Endothelial cell of umbilical vein (primary cell): ENCODE measurements at regions not wholly inside any gene's neighbourhood (a gene's known extent, or its start where the extent isn't known, plus 50 kb on each side); places are given as distances from the start of the nearest gene placed in this dataset.

ENCODE experiments used
- BruUV-seq: library from RNA; stranded (reverse); fragments of 400-500 nt; replicated peaks from 2 replicates; lab custom pipeline; 2021; lab: Mats Ljungman, UMichigan
- CTCF ChIA-PET: fragments of 300-600, 350-600 bp; sonication (Branson Sonifier 250); formaldehyde crosslinking; loops from one replicate; lab custom pipeline; 2021; ENCODE audit warnings: antibody characterized with exemption, inconsistent platforms; lab: Charles Lee
- POLR2A ChIA-PET: fragments of 300-600, 350-600 bp; sonication (Branson Sonifier 250); formaldehyde crosslinking; loops from one replicate; lab custom pipeline; 2021; ENCODE audit warnings: antibody characterized with exemption, inconsistent platforms; lab: Charles Lee
- DNase-seq: peaks from one replicate; pipeline ENCODE4 v3.0.0-alpha.2; 2011; ENCODE audit warnings: low read depth, low spot score
- FAIRE-seq: peaks from 2 replicates; lab custom pipeline; 2011; peaks lifted over from hg19 to GRCh38; lab: Jason Lieb, UNC
- H2AFZ ChIP-seq: 2 replicates; pipeline ENCODE4 v1.6.0; 2012; ENCODE audit warnings: low read depth, low read length, control low read depth, inconsistent platforms
- H3K27ac ChIP-seq: 2 replicates; pipeline ENCODE4 v1.5.1; 2011; ENCODE audit warnings: low read depth, mild to moderate bottlenecking, control low read depth, low read length, moderate library complexity; ENCODE audit not compliant: insufficient read depth
- H3K27me3 ChIP-seq, 2 experiments: 2 replicates each; pipeline versions ENCODE4 v1.6.0 to v1.6.1; 2011; ENCODE audit warnings: low read length in 2 of 2, mixed read lengths in 1 of 2; ENCODE audit not compliant: control insufficient read depth in 2 of 2, insufficient read depth in 2 of 2
- H3K36me3 ChIP-seq, 2 experiments: 2 replicates in 1 of 2; 3 replicates in 1 of 2; pipeline ENCODE4 v1.5.1; 2011; ENCODE audit warnings: low read length in 2 of 2, mild to moderate bottlenecking in 1 of 2, moderate library complexity in 1 of 2; ENCODE audit not compliant: control insufficient read depth in 2 of 2, insufficient read depth in 2 of 2; ENCODE audit errors: extremely low read depth in 1 of 2
- H3K4me1 ChIP-seq: 3 replicates; pipeline ENCODE4 v1.5.1; 2011; ENCODE audit warnings: mild to moderate bottlenecking, low read length; ENCODE audit not compliant: control insufficient read depth, insufficient read depth; ENCODE audit errors: extremely low read depth
- H3K4me2 ChIP-seq: 2 replicates; pipeline ENCODE4 v1.6.1; 2011; ENCODE audit warnings: low read length, control low read depth, mixed read lengths; ENCODE audit not compliant: insufficient read depth
- H3K4me3 ChIP-seq, 3 experiments: fragments of 200-600 bp in 1 of 3; sonication (generic), shearing (Covaris generic) in 1 of 3; replicated peaks in 1 of 3; 2 replicates each; pipeline ENCODE4 v1.5.1; 2011 to 2016; ENCODE audit warnings: control low read depth in 3 of 3, low read length in 3 of 3, mild to moderate bottlenecking in 2 of 3, inconsistent platforms in 1 of 3, low read depth in 1 of 3, moderate library complexity in 1 of 3; ENCODE audit not compliant: insufficient read depth in 1 of 3
- H3K79me2 ChIP-seq: 2 replicates; pipeline ENCODE4 v1.6.0; 2012; ENCODE audit warnings: low read length, inconsistent platforms; ENCODE audit not compliant: control insufficient read depth, insufficient read depth
- H3K9ac ChIP-seq: replicated peaks from 2 replicates; pipeline ENCODE3; 2011; ENCODE audit warnings: low read length, control low read depth; ENCODE audit not compliant: insufficient read depth; ENCODE audit errors: extremely low read depth
- H3K9me1 ChIP-seq: replicated peaks from 3 replicates; pipeline ENCODE4 v1.6.0; 2011; ENCODE audit warnings: mild to moderate bottlenecking, low read length; ENCODE audit not compliant: control insufficient read depth, insufficient read depth; ENCODE audit errors: extremely low read depth
- H3K9me3 ChIP-seq: replicated peaks from 2 replicates; pipeline ENCODE4 v1.5.1; 2012; ENCODE audit warnings: low read length, inconsistent platforms; ENCODE audit not compliant: control insufficient read depth, insufficient read depth
- H4K20me1 ChIP-seq: replicated peaks from 2 replicates; pipeline ENCODE3; 2011; ENCODE audit warnings: mild to moderate bottlenecking, low read length; ENCODE audit not compliant: control insufficient read depth, insufficient read depth; ENCODE audit errors: extremely low read depth
- CTCF ChIP-seq, 2 donors: IDR thresholded peaks; 1 replicate in 1 of 2; 2 replicates in 1 of 2; pipeline ENCODE4 v1.5.1; 2011; ENCODE audit warnings: low read length in 2 of 2, mild to moderate bottlenecking in 2 of 2, moderate library complexity in 2 of 2, control low read depth in 1 of 2, inconsistent platforms in 1 of 2, low read depth in 1 of 2; ENCODE audit not compliant: insufficient read depth in 1 of 2; ENCODE audit errors: extremely low read depth in 1 of 2
- EZH2 ChIP-seq: IDR thresholded peaks from 2 replicates; pipeline ENCODE4 v1.6.1; 2012; ENCODE audit warnings: borderline replicate concordance, low read depth, mild to moderate bottlenecking, moderate library complexity, low read length, inconsistent platforms; ENCODE audit not compliant: severe bottlenecking
- FOS ChIP-seq: IDR thresholded peaks from 2 replicates; pipeline ENCODE4 v1.6.1; 2011; ENCODE audit warnings: mild to moderate bottlenecking, low read length, moderate library complexity, borderline replicate concordance; ENCODE audit not compliant: insufficient read depth
- GATA2 ChIP-seq: IDR thresholded peaks from 2 replicates; pipeline ENCODE4 v1.7.0; 2011; ENCODE audit warnings: low read depth, mild to moderate bottlenecking, moderate library complexity, mixed read lengths, low read length; ENCODE audit not compliant: insufficient read length, insufficient read depth
- JUN ChIP-seq: IDR thresholded peaks from 2 replicates; pipeline ENCODE4 v1.6.1; 2011; ENCODE audit warnings: borderline replicate concordance, low read depth; ENCODE audit not compliant: insufficient read length, insufficient read depth
- MAX ChIP-seq: IDR thresholded peaks from 2 replicates; pipeline ENCODE4 v1.6.1; 2011; ENCODE audit not compliant: insufficient read depth, insufficient read length
- MYC ChIP-seq: IDR thresholded peaks from one replicate; pipeline ENCODE4 v1.6.1; 2011; ENCODE audit warnings: mild to moderate bottlenecking, low read depth, low read length
- POLR2A ChIP-seq: IDR thresholded peaks from 2 replicates; pipeline ENCODE4 v1.6.1; 2012; ENCODE audit warnings: low read depth, mild to moderate bottlenecking, control low read depth, low read length
- POLR2AphosphoS5 ChIP-seq: IDR thresholded peaks from 2 replicates; pipeline ENCODE4 v1.6.1; 2012; ENCODE audit warnings: low read depth, mild to moderate bottlenecking, control low read depth, low read length, moderate library complexity; ENCODE audit not compliant: insufficient read depth
- dilution Hi-C: fragments of 300-500 bp; cut with MboI; formaldehyde crosslinking; loops from one replicate; pipeline ENCODE4 v1.15.0; 2019; ENCODE audit warnings: low sequenced_read_pairs; ENCODE audit not compliant: extremely low pct_ligation_motif_present
- intact Hi-C: fragments of 100-400 bp; cut with micrococcal nuclease; formaldehyde crosslinking; loops from one replicate; pipeline ENCODE4 v1.10.0; 2022

DNA sequence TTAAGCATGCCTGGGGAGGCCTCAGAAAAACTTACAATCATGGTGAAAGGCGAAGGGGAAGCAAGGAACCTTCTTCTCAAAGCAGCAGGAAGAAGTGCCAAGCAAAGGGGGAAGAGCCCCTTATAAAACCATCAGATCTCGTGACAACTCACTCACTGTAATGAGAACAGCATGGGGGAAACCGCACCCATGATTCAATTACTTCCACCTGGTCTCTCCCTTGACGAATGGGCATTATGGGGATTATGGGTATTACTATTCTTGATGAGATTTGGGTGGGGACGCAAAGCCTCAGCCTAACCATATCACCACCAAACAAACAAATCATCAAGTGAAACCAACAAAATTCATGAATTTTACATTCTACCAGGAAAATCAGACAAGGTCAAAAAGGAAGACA, 76.7 kb upstream of the TAB3 start:
- POLR2A ChIA-PET = no interaction called here
- FAIRE-seq (no peak), DNase-seq (no peak)
- H3K27ac ChIP-seq = no peak overlapping the region
- TF ChIP-seq CTCF (IDR thresholded peaks at IDR 0.05; ENCODE audit: extremely low read depth in 1 of 2, insufficient read depth in 1 of 2, low read depth in 1 of 2, low read length in 2 of 2) (no peak), GATA2 (no peak), POLR2AphosphoS5 (no peak), MAX (no peak), POLR2A (no peak), EZH2 (no peak), FOS (no peak), JUN (no peak), MYC (no peak)
- H3K9me3 ChIP-seq = no peaks in the 10 kb centered on the region
- no peak overlapping the region for H3K9ac ChIP-seq
- H3K27me3 ChIP-seq = peaks cover 0 to 1% of the 10 kb centered on the region in 2 experiments
- CTCF ChIA-PET = no interaction called here
- no peak overlapping the region for H2AFZ ChIP-seq
- dilution Hi-C loops = no loop called here
- H3K4me3 ChIP-seq = no peak overlapping the region
- H3K9me1 ChIP-seq = no peaks in the 10 kb centered on the region
- H4K20me1 ChIP-seq = no peaks in the 10 kb centered on the region
- no TSS peak for BruUV-seq
- no peaks in the 10 kb centered on the region for H3K4me1 ChIP-seq
- intact Hi-C loops = loop anchor here (5.0 kb wide), 1 partner anchor 1492 kb away; no protein-coding TSS in a partner anchor
- no peak overlapping the region for H3K4me2 ChIP-seq
- no peaks in the 10 kb centered on the region for H3K79me2 ChIP-seq
- H3K36me3 ChIP-seq = no peaks in the 10 kb centered on the region
